ENCODE measurements at regions not wholly inside any gene's neighbourhood (a gene's known extent, or its start where the extent isn't known, plus 50 kb on each side); places are given as distances from the start of the nearest gene placed in this dataset.

GRCh38 chr16:73912850-73913249, 383.8 kb upstream of the PSMD7 start:
- no peak for TF ChIP-seq CTCF (IDR thresholded peaks at IDR 0.05)
- TF ChIP-seq POLR2A (IDR thresholded peaks at IDR 0.05): no peak
- no peak for TF ChIP-seq POLR2AphosphoS5 (IDR thresholded peaks at IDR 0.05)
- TF ChIP-seq EP300 (IDR thresholded peaks at IDR 0.05; ENCODE audit: low read depth): no peak
